HG03095 (cell line): ENCODE measurements at regions not wholly inside any gene's neighbourhood (a gene's known extent, or its start where the extent isn't known, plus 50 kb on each side); places are given as distances from the start of the nearest gene placed in this dataset.

Experiments used
- ATAC-seq: cut with Tn5 transposase; IDR thresholded peaks from one replicate; pipeline ENCODE4 v1.9.1; 2021; ENCODE audit warnings: moderate library complexity; ENCODE audit not compliant: unreplicated experiment

GRCh38 chr7:117929237-117929636, 56.0 kb upstream of the CTTNBP2 start:
- ATAC-seq: no peak

DNA sequence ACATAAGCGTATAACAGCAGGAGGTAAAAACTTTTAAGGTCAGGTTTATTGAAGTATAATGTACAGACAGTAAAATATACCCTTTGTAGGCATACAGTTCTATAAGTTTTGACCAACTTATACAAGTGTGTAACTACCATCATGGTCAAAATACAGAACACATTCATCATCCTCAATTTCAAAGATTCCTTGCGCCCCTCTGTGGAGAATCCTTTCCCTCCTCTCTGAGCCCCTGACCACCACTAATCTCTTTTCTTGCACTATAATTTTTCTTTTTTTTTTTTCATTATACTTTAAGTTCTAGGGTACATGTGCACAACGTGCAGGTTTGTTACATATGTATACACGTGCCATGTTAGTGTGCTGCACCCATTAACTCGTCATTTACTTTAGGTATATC, 58.1 kb upstream of the CTTNBP2 start:
- no peak for ATAC-seq

DNA sequence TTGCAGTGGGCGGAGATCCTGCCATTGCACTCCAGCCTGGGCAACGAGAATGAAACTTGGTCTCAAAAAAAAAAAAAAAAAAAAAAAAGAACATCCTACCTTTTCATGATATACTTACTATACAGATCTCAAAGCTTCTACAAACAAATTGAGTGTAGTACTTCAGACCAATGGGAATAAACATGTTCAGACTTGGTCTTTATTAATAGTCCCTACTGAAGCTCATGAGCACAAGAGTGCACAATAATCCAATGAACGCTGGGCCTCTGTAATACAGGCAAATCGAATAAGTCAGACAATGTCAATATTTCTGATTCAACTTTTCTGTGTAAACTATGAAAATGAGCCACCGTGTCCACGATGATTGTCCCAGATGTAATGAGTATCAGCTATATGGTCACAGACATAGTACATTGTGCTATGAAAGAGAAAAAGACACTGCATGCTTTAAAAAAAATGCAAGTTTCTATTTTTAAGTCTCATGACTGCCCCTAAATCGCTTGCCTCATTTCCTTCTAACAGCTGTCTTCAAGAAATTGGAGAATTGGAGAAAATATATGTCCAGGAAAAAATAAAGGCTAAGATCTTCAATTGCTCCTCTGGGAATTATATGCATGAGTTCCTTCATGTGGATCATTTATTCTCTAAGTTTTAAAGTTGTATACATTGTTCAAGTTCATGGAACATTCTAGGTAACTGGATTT, 64.0 kb upstream of the CTTNBP2 start:
- no peak for ATAC-seq

GRCh38 chr7:117937753-117938483, 64.7 kb upstream of the CTTNBP2 start:
- no peak for ATAC-seq

DNA sequence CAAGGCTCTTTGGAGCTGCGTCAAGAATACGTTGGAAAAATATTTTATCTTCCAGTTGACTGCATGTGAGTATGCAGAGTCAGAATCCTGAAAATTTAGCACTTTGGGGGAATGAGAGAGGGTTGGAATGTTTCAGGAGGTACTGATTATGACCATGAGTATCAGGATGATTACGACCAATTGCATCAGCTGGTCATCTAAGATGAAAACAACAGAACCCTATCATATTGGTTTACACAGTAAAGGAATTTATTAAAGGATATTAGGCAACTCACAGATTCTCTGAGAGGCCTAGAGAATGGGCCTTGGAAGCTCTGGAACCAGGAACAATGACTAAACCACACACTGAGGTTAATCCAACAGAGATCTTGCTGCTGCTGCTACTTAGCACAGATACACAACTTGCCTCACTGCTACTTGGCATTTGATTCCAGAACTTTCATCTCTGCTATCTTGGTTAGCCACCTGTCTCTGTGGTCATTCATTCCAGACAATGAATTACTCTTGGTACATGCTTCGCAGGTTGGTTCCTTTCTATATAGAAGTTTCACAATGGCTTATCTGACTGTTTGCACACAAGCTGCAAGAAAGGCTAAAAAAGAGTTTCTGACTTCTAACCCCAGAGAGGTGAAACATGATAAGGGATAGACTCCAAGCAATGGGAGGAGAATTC, 68.0 kb upstream of the CTTNBP2 start:
- no peak for ATAC-seq

DNA sequence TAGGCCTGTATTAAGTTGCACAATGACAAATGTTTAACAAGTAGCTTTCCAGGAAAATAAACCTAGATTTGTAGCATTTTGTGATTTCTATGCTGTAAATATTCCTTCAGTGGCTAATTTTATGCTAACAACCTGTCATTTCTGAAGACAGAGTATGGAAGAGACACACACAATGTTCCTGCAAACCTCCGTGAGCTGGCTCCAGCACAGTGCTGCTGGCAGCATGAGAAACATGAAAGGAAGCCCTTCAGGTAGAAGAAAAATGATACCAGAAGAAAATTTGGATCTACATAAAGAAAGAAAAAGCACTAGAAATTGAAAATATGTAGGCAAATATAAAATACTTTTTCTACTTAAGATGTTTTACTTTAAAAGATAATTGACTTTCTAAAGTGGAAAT, 69.5 kb upstream of the CTTNBP2 start:
- no peak for ATAC-seq

DNA sequence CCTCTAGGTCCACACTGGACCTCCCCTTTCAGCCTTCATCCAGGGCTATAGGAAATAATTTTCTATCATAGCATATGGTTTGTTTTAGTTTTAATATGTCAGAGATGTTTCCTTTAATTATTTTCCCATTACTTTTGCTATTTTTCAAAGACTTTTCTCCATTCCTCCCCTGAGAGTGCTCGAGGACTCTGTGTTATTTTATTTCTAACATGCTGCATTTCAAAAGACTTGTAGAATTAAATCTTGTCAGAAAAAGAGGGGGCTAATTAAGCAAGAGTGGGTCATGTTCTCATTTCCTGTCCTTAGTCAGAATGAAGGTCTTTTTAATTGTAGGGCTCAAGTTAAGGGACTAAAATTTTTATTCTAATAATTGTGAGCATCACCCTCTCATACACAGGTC, 71.6 kb upstream of the CTTNBP2 start:
- ATAC-seq: no peak

DNA sequence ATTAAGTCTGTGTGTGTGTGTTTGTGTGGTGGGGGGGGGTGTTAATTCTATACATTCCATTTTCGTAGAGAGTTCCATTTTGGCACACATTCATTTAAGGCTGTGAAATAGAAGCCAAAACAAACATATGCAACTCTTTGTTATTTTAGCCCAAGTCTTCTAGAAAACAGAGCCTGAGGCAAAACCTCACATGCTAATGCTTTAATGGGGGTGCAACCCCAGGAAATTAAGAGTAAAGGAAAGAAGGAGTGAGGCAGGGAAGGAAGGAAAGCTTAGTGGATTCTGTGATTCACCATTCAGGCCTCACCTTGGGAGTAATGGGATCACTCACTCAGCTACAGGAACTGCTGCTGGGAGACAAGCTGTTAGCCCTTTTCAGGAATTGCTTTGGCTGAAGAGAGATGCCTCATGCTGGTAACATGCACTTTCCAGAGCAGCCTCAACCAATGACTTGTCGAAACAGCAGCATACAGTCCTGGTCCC, 73.0 kb upstream of the CTTNBP2 start:
- no peak for ATAC-seq

GRCh38 chr7:117949232-117949631, 76.0 kb upstream of the CTTNBP2 start:
- no peak for ATAC-seq

GRCh38 chr7:117950601-117951260, 77.5 kb upstream of the CTTNBP2 start:
- no peak for ATAC-seq

DNA sequence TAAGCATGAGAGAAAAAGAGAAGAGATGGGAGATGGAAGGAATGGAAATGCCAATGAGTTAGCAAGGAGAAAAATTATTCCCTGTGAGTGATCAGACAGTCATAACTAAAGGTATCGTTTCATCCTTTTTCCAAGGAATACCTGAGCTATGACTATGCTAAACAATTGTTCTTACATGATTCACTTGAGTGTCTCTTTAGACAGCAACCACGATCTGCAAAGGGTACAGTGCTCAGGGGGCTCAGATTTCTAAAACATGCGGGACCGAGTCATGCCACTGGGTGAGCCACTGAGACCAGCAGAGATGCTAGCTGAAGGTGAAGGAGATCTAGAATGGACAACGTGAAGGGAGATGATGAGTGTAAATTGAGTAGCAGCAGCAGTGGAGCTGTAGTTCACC, 78.0 kb upstream of the CTTNBP2 start:
- ATAC-seq: no peak

DNA sequence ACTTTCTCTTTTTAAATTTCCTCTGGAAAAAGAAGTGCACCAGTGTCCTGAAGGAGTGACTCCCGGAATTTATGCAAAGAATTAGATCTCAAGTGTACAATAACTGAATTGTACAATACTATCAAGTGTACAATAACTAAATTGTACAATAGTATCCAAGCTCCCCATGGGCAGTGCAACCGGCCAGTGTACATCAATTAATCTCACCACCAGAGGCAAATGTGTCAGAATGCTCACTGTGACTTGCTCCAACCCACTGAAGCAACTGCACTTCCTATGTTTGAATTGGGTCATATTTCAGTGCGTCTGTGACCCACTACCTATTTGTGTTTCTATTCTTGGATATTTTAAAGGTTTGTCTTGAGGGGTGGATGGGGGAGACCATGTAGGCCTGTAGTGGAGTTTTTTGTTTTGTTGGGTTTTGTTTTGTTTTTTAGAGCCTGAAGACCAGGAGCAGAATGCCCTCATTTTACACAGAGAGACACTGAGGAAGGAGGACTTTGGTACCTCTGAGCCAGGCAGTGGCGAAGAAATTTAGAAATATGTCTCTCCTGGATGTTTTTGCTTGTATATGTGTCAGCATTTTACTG, 78.5 kb upstream of the CTTNBP2 start:
- ATAC-seq: no peak

- no peak for ATAC-seq
Observed at GRCh38 chr7:117955046-117955445, 81.8 kb upstream of the CTTNBP2 start.

- ATAC-seq: no peak
Observed at GRCh38 chr7:117960351-117960750, 87.1 kb upstream of the CTTNBP2 start.

DNA sequence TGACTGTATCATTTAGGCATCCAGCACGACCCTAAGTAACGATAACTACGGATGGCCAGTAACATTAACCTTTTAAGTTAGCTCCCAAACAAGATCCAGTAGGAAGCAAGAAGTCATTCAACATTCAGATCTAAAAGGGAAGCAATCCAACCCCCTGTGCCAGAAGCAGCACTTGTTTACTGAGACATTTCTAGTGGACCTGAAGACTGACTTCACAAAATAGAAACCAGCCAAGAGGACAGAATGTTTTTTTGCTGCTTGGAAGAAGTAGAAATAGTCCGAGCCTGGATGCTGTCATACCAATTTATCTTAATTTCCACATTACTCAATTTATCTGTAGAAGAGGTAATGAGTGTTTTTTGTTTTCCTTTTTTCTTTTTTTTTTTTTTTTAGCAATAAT, 88.0 kb upstream of the CTTNBP2 start:
- ATAC-seq: no peak

DNA sequence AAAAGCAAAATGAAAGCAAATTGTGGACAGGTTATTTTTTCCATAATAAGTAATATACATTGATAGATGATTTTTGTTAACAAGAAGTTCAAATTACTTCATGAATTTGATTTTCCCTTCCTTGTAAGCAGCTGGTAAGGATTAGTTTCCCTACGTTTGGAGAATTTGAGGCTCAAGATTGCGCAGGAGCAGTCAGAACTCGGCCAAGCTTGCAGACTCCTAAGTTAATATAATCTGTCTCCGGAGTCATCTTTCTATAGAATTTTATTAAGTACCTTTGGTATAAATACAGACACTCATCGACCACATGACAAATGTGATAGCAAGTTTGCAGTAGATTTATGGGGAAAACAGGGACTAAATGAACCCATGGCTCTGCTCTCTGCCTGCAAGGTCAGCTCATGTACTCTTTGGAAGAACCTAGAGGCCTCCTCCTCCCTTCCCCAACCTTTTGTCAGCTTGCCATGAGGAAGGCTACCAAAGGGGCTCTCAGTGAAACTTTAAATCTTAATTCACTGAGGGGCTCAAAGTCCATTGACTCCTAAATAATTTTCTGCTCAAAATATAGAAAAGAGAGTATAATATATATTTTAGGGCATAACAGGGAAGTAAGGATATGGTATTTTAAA, 89.2 kb upstream of the CTTNBP2 start:
- ATAC-seq: no peak

DNA sequence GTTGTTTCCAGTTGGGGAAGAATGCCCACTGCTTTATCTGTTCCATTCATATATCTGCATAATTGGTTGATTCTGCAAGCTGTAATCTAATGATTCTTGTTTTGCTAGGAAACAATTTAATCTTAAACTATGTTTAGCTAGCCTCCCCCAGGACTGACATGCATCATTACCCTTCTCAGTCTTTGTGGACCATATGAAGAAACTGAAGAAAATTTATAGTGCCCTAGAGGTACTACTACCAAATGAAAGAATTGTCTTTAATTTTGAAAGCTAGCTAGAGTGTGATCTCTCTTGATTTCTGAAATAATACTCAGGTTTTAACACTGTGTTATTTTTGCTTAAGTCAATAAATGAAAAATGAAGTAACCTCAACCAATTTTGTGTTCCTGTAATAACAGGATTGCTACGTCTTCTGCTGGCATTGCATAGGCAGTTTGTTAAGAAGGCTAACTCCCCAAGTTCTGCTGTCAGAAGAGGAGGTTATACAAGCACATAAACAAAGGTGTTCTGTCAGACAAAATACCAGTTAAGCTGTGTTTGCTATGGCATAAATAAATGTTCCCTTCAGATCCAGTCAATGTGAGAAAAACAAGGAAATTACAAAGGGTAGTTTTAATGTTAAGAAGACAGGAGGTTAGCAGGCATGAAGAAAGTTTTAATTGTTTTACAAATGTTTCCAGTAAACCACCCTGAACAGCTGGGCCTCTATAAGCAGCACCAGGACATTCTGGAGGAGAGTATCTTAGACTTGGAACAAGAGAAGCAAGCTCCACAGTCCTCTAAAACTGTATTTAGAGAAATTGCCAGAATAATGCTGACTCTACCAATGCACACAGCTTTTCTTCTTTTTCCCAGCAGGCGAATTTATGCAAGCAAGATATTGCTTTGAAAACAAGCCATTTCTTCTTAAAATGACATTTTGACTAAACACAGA, 90.3 kb upstream of the CTTNBP2 start:
- ATAC-seq: no peak

DNA sequence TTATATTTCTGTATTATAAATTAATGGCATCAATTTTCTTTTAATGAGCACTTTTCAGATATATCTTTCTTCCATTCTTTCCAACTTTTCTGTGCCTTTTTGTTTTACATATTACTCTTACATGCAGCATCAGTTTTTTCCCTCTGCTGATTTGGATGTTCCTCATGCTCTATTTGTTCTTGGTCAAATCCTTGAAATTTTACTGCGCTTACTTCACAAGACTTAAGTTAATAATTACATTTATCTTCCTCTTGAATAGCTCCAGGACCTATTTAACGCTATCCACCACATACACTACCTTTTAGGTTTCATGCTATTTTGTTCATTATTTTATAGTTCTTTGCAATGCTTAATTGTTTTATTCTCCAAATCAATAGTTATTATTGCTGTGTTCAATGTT, 97.6 kb upstream of the CTTNBP2 start:
- ATAC-seq: no peak

DNA sequence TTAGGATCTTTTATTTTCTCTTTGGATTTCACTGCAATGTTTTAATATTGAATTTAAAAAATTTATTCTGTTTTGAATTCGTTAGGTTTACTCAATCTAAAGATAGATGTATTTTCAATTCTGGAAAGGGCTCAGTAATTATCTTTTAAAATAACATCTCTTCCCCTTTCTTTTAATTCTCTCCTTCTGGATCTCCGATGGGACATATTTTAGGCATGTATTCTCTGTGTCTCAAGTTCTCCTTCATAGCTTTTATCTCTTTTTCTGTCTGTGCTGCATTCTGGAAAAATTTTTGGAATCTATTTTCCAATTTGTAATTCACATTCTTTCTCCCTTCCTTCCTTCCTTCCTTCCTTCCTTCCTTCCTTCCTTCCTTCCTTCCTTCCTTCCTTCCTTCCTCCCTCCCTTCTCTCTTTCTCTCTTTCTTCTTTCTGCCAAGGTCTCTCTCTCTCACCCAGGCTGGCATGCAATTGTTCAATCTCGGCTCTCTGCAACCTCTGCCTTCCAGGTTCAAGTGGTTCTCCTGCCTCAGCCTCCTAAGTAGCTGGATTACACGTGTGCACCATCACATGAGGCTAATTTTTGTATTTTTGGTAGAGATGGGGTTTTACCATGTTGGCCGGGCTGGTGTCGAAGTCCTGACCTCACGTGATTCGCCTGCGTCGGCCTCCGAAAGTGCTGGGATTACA, 98.5 kb upstream of the CTTNBP2 start:
- ATAC-seq: no peak
